GM18870 (cell line): ENCODE measurements at regions not wholly inside any gene's neighbourhood (a gene's known extent, or its start where the extent isn't known, plus 50 kb on each side); places are given as distances from the start of the nearest gene placed in this dataset.

ENCODE experiments used
- ATAC-seq: cut with Tn5 transposase; IDR thresholded peaks from one replicate; pipeline ENCODE4 v1.9.1; 2021; ENCODE audit warnings: moderate library complexity; ENCODE audit not compliant: unreplicated experiment

DNA sequence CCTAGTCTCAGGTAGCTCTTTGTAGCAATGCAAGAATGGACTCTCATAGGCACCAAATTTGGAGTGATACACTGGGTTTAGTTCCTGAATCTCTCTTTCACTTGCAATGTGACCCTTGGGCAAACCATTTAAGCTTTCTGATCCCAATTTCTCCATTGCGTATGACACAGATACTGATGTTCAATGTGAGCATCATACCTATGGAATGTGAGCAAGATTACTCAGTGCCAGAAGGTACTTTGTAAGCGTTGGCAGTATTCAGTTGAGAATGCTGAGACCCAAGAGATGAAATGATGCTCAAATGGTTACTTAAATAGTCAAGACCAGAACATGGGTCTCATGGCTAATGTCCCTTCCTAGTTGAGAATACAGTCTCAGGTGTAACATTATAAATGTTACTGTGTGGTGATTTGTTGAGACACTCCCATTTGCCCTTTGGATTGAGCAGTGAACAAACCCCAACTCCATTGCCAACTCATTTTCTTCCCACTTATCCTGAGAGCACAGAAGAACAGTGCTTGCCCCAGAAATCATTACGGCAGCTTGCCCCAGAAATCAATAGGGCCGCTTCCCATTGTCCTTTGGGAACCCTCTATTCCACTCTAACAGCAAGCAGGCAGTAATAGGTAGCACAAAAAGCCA lies 134.1 kb downstream of the SOX9 start:
- no peak for ATAC-seq

DNA sequence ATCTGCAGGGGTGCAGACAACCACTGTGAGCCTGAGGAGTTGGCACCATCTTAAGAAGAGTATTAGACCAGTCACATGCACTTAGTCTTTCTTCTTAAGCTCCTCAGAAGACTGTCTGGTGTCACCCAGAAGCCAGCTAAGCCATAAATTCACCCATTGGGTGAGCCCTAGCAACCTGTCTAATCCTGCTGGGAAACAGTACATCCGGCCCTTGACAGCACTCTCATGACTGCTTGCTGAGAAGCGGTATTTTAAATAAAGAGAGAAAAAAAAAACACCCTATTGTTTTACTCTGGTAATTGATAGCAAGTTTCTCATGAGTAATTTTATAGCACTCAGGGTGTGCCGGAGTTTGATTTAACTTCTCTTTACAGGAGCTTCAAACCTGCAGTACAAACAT lies 134.7 kb downstream of the SOX9 start:
- no peak for ATAC-seq

DNA sequence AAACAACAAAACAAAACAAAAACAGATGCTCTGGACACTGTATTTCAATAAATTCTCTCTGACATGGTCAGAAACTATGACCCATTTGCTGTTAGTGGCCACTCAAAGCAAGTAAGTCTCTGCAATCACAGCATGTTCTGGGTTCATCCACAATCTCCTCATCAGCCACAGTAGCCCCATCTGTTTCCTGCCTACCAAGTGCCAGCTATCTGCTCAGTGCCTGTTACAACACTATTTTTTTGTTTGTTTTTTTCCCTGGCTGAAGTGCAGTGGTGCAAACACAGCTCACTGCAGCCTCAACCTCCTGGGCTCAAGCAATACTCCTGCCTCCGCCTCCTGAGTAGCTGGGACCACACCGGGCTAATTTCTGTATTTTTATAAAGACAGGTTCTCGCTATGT lies 137.9 kb downstream of the SOX9 start:
- no peak for ATAC-seq

DNA sequence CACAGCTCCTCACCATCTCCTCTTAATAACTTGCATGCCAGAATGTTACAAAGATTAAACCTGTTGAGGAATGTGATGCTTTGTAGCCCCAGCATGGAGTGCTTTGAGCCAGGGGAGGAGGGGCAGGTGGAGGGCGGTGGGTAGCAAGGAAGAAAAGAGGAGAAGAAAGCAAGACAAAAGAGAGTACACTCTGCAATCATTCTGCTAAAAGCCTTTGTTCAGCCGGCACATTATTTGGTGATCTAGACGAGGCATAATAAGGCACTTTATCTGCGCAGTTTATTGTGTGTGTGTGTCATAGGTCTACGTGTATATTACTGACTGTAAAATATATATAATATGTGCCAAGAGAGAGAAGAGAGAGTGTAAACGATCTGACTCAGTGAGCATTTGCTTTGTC lies 139.1 kb downstream of the SOX9 start:
- no peak for ATAC-seq

DNA sequence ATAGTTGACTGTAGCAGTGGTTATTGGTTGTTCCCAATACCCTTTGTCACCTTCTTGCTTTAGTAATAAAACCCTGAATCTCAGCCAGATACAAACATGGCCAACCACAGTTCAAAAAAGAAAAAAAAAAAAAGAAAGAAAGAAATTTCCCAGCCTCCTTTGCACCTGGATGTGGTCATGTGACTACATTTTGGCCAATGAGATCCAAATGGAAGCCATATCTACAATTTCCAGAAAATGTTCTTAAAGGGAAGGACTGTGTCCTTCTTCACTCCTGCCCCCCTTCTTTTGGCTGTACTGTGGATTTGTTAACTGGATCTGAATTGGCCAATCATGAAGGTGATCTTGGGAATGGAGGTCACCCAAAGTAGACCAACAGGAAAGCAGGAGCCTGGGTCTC lies 141.9 kb downstream of the SOX9 start:
- ATAC-seq, result no peak

DNA sequence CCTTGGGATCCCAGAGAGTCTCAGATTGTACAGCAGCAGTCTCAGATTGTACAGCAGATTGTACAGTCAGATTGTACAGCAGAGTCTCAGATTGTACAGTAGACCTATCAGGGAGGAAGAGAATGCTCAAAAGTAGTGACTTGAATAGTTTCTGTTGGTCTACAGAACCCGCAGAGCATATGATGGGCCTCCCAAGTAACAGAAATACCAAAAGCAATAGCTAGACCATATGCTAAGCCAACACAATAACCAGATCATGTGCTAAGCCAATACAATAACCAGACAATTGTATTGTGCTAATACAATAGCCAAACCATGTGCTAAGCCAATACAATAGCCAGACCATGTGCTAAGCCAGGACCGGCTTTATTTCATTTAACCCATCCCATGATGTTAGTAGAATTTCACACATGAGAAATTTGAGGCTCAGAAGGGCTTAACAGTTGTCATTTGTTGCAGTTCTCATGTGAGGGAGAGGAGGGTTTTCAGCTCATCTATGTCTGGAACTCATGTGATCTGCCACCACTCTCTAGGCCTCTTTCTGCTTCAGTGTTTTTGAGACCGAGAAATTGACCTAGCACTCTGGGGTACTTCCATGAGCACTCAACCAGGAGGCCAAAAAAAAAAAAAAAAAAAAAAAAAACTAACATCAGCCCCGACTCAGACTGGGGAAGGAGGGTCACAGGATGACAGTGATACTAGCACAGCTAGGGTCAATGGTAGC lies 144.0 kb downstream of the SOX9 start:
- no peak for ATAC-seq

DNA sequence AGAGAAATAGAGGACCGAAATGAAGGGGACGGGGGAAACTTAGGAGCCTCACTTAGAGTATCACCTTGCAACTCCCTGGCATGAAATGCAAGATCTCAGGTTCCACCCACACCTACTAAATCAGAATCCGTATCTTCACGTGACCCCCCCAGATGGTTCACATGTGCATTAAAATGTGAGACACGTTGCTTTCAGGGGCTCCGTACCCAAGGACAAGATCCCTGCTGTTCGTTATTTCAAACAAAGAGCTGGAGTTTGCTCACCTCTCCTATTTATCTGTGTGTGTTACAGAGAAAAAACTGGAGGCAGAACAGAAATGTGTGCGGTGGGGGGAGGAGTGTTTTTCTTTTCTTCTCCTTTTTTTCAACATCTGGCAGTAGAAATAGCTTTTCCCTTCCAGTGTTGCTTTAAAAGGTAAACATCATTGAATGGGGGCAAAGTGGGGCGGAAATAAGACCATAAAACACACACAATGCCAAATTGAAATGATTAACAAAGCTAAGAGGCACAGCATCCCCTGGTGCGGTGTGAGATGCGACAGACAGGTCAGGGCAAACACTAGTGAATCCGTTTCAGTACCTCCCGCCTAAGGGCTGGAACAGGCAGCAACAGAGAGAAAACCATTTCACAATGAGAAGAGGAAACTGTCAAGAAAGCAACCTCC lies 145.4 kb downstream of the SOX9 start:
- no peak for ATAC-seq

DNA sequence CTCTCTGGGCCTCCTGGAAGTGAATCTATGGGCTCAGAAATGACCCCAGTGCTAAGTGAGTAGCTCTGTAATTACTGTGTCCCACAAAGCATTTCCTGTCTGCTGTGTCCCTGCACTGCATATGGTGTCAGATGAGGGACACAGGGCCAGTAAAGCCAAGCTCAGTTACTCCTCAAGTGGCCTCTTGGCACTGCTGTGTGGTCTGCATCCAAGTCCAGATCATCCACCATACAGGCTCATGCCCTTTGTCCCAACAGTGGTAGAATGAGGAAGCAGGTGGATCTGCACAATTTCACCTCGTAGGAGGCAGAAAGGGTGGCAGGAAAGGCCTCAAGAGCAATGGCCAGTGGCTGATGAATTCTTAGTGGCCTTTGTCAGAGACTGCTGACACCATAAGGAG lies 146.8 kb downstream of the SOX9 start:
- no peak for ATAC-seq

DNA sequence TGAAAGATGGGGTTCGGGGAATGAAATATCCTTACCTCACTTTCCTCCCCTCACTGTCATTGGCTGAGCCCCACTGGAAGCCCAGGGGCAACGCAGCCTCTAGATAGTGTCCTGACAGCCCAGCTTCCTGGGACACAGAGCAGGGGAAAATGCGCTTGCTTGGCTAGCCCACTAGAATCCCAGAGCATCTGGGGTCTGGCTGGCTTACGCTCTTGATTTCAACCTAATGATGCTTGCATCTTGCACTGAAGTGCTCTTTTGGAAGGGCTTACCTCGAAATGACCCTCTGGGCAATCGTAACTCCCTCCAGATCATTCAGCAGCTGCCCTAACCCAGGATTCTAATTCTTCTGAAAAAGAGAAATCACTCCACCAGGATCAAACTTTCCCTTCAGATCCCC lies 147.6 kb downstream of the SOX9 start:
- no peak for ATAC-seq

DNA sequence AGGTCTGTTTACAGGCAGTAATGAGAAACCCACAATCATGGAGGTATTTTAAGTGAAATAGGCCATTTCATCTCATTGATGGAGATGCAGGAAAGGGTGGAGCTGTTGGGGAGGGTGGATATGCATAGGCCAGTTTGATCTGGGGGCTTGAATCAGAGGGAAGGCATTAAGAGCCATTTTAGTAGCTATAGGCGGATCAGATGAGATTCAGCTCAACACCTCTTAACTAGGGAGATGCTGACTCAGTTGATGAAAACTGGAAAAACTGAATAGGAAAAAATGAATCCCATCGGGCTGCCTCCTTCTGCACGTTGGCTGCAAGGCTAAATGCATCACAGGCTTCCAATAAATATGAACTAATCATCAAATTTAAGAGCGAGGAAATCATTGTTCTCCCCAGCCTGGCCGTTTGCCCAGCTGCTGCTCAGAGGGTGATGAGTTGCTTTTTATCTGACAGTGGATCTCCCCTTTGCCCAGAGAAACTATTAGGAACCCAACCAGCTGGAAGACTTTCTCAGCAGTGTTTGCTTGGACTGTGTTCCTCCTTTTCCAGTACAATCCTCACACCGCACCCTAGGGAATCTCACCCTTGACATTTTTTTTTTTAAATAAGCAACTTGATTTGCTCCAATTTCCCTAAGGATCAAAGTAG lies 149.6 kb downstream of the SOX9 start:
- ATAC-seq, result no peak

DNA sequence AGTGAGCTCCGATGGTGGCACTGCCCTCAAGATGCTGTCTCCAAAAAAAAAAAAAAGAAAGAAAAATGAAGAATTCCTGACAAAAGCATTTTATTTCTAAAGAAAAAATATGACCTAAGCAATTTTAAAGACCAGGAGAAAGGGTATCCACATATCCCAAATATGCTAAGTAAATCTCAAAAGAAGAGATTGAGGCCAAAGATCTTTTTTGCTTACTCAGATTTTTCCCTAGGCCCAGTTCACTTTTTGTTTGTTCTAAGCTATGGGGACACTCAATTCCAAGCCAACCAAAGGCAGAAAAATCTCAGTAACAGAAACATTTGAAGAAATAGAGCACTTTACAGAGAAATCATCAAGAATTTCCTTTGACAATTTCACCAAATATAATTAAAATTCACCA lies 150.8 kb downstream of the SOX9 start:
- no peak for ATAC-seq

DNA sequence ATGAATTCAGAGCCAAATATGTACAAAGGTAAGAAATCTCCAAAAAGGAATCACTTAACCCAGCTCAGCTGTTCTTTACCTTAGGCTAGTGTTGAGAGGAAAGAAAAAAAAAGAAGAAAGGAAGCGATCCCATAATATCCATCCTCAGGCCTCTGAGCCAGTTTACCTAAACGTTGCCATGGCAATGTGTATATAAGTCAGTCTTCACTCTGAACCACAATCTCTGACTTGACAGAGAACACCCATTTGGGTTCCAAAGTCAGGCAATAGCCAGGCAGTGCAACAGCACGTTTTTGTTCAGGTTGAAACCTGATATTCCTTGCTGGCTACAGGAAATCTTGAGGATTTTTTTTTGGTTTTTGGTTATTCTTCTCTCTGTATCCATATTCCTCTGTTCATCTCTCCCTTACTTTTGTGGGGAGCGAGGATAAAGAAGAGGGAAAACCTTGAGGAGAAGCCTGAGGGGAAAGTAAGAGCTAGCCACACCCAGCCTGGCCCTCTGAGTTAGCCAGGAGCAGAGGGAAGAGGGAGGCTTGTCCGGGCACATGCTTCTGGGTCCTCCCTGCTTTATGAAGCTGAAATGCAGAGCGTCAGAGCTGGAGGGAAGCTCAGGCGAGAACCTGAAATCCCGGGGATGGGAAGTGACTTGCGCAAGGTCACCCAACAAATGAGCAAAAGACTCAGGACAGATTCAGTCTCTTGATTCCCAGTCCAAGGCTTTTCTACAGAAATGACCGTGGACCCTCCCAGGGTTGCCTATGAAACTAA lies 152.7 kb downstream of the SOX9 start:
- ATAC-seq, result no peak

DNA sequence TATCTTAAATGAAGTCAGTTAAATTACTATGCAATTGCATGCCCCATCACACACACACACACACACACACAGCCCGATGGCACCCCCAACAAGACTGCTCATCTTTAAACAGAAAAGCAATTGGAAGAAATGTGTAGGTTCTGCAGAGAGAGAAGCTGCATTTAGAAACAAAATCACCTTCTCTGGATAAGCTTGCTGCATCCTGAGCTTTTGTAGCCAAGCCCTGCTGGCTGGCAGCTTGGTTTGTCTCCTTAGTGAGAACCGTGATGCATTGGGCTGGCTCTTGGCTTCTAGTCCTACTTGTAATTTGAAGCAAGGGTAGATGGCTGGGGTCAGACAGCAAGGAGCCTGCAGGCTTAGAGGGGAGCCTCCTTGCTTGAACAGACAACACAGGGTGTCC lies 153.8 kb downstream of the SOX9 start:
- ATAC-seq, result no peak

DNA sequence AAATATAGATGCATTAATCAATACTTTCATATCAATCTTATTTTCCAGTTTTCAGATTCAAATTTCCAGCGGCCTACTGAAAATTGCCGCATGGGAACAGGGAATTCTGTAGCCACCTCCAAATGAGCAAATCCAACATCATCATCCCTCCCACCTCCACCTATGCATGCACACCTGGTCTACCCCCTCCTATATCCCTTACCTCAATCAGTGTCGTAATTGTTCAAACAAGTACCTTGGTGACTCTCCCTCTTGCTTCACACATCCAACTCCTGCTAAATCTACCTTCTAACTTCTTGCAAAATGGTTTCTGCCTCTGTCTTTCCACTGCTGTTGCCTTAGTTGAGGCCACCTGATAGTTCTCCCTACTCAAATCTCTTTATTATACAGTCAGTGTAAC lies 160.1 kb downstream of the SOX9 start:
- ATAC-seq, result no peak

DNA sequence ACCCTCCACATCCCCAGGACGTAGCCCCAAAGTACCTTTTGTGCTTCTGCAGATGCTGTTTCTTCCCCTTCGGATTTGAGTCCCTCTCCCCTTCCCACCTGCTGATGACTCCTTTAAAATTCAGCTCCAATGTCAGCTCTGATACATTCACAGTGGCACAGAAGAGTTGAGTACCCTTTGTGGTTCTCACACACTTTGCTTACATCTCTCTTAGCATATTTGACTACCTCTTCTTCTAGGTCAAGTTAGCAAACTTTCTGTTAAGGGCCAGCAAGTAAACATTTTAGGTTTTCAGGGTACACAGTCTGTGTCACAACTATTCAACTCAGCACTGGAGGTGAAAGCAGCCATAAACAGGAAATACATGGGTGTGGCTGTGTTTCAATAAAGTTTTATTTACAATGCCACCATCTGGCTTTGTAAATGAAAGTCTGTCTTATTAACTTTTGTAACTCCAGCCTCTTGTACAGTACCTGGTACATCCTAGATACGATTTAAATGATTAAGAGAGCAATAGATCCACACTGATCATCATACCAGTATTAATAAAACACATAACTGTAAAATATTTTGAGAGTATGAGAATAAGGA lies 161.7 kb downstream of the SOX9 start:
- ATAC-seq, result no peak

DNA sequence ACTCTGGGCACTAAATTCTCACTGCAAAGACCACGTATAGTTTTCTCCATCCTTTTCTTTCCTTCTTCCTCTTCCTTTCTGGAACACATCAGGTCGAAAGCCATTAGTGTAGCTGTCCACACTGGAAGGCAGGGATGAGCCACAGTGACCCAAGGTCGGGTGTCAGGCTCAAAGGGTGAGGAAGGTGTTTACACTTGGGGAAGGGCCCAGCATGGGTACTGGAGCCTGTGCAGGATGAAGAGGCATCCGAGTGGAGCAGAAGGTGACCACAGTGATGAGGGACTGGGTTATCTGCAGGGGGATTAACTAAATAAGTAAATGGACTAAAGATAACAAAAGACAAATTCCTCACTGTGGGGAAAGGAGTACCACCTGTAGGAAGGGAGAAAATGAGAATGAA lies 164.0 kb downstream of the SOX9 start:
- ATAC-seq, result no peak

DNA sequence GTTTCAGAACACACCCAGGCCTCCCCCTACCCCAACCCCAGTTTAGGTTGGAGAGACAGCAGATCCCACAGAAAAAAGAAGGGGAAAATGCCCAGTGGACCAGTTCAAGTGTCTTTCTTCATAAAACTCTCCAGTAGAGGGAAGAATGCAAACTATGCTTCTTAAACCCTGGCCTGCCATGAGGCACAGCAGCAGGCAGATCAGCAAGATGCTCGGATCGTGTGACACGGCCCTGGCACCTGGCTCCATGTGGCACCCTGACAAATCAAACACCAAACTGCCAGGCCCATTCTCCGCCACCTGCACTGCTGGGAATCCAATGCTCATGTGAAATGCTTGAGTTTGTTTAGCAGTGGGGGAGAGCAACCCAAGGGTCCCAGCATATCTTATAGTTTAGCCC lies 166.8 kb downstream of the SOX9 start:
- ATAC-seq, result no peak

DNA sequence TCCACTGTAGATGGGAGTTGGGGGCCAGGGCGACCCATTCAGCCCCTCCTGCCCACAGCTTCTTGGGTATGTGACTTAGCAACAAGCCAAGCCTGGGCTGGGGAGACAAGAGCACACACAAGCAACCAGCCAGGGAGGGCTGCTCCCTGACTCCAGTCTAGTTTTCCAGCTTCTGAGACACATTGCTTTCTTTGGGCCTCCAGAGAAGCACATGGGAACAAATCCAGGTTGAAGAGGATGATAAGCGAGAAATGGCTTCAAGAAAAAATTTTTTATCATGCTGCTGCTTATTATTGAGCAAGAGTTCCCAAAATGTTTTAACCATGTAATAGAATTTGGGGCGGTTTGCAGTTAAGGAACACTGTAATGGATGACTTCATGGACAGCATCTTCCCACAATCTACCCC lies 173.7 kb downstream of the SOX9 start:
- no peak for ATAC-seq

DNA sequence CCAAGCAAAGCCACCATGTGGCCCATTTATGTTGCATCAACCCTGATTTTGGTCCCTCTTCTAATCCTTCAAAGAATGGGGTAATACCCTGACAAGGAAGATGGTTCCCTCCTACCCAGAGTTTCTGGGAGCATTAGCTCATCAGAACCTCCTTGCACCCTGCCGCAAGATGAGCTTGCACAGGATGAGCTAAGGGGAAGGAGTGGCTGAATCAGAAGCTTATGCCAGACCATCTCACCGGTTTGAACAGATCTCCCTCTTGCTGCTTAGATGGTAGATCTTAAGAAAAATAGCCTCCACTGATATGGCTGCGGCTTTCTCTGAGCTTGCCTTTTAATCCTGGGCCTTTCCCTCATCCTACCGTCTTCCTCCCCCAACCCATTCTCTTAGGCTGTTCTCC lies 175.1 kb downstream of the SOX9 start:
- no peak for ATAC-seq

DNA sequence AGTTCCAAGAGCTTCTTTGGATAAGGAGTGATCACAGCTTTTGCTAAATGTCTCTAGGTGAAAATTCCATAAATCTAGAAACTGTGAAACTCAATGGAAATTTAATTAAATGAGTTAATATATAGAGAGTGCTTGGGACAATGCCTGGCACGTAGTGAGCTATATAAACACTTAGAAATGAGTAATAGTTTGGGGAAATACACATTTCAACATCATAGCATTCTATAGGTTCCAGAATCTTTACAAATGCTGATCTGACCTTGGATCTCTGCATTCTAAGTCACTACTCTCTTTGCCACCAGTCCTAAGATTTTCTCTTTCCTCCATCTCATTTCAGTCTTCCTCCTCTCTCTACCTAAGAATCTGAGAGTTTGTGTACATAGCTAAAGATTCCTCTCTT lies 175.6 kb downstream of the SOX9 start:
- ATAC-seq, result no peak
